Fibroblast of pulmonary artery (primary cell): ENCODE measurements at regions not wholly inside any gene's neighbourhood (a gene's known extent, or its start where the extent isn't known, plus 50 kb on each side); places are given as distances from the start of the nearest gene placed in this dataset.

ENCODE experiments used
- DNase-seq: peaks from one replicate; pipeline ENCODE4 v3.0.0-alpha.2; 2010; ENCODE audit warnings: low read depth
- H3K4me3 ChIP-seq: replicated peaks from 2 replicates; pipeline ENCODE4 v1.5.1; 2011; ENCODE audit warnings: low read depth, mild to moderate bottlenecking, control low read depth, low read length, moderate library complexity
- TF ChIP-seq, protein P1 (sequence below): IDR thresholded peaks from 2 replicates; pipeline ENCODE4 v1.5.1; 2011; ENCODE audit warnings: mild to moderate bottlenecking, control low read depth, low read length, inconsistent platforms; ENCODE audit errors: missing control alignments

- no peak for DNase-seq
- no peak overlapping the region for H3K4me3 ChIP-seq
- TF ChIP-seq, protein P1, sequence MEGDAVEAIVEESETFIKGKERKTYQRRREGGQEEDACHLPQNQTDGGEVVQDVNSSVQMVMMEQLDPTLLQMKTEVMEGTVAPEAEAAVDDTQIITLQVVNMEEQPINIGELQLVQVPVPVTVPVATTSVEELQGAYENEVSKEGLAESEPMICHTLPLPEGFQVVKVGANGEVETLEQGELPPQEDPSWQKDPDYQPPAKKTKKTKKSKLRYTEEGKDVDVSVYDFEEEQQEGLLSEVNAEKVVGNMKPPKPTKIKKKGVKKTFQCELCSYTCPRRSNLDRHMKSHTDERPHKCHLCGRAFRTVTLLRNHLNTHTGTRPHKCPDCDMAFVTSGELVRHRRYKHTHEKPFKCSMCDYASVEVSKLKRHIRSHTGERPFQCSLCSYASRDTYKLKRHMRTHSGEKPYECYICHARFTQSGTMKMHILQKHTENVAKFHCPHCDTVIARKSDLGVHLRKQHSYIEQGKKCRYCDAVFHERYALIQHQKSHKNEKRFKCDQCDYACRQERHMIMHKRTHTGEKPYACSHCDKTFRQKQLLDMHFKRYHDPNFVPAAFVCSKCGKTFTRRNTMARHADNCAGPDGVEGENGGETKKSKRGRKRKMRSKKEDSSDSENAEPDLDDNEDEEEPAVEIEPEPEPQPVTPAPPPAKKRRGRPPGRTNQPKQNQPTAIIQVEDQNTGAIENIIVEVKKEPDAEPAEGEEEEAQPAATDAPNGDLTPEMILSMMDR, result no peak
These were observed 491.4 kb downstream of the RASEF start for GRCh38 chr9:82571540-82571939.

GRCh38 chr9:82572146-82572545 lies 490.8 kb downstream of the RASEF start:
- no peak overlapping the region for H3K4me3 ChIP-seq
- DNase-seq, result no peak
- TF ChIP-seq, protein P1, result no peak

DNA sequence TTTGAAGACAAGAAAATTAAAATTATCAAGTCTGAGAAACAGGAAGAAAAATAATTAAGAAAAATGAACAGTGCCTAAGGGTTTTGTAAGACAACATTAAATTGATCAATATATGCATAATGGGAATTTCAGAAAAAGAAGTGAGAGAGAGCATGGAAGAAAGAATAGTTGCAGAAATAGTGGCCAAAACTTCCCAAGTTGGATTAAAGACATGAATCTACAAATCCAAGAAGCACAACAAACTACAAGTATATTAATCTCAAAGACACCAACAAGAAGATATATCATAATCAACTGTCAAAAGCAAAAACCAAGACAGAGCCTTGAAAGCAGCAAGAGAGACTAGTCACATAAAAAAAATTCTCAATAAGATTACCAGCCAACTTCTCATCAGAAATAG lies 488.0 kb downstream of the RASEF start:
- DNase-seq, result no peak
- no peak overlapping the region for H3K4me3 ChIP-seq
- TF ChIP-seq, protein P1, result no peak

DNA sequence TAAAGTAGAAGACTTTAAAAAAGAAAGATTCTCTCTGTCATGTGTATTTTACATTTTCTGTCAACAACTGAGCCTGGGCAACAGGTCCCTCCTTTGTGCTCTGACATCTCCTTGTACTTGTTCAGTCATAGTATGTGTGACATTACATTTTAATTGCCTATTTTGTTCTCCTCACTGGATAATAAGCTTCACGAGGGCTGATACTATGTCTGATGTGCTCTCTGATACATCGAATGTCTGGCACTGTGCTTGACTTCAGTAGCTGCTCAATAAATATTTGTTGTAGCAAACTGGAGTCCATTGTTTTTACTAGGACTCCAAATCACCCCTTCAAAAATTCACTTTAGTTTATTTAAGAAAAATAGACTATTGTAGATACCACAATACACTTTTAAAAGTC lies 482.0 kb downstream of the RASEF start:
- no peak overlapping the region for H3K4me3 ChIP-seq
- DNase-seq, result no peak
- TF ChIP-seq, protein P1, result no peak

DNA sequence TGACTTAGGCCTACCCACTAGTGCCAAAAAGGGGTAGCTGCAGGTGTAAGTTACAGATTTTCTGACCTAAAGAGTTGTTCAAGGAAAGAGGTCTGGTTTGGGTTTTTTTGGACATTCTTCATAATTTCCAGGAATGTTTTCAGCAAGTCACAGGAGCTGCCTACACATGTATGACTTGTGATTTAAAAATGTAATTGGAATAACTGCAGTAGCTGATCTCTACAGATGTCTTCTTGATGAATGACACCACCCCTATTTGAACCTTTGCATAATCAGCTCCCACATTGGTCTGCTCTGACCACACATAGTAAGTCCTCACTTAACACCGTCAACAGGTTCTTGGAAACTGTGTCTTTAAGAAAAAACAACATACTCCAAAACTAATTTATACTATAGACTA lies 481.4 kb downstream of the RASEF start:
- no peak overlapping the region for H3K4me3 ChIP-seq
- TF ChIP-seq, protein P1, result no peak
- no peak for DNase-seq

DNA sequence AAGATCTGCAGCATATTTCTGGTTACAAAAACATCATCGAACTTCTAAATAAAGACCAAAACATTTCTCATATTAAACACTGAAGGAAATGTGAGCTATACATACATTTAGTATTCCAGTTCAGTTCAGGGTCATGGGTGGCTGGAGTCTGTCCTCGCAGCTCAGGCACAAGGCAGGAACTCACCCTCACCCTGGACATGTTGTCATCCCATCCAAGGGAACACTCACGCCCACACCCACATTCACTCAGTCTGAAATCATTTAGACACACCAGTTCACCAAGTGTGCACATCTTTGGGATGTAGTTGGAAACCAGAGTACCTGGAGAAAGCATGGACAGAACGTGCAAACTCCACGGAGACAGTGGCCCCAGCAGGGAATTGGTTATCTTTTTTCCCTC lies 481.0 kb downstream of the RASEF start:
- H3K4me3 ChIP-seq, result no peak overlapping the region
- TF ChIP-seq, protein P1, result no peak

DNA sequence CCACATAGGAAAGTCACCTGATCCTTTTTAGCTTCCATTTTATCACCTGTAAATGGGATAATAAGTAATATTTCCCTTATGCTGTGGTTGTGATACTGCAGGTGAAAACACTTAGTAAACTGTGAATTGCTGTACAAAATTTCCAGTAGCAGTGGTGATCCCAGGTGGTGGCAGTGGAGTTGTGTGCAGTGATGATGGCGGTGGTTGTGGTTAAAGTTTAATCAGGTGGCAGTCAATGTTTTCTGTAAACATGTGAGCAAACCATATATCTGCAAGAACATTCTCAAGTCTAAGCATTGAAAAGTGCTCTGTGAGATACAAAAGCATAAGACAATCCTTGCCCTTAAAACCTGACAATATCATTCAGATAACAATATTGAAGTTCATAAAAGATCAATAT lies 480.2 kb downstream of the RASEF start:
- TF ChIP-seq, protein P1, result no peak
- no peak for DNase-seq
- no peak overlapping the region for H3K4me3 ChIP-seq

More for the DNA sequence above, 481.0 kb downstream of the RASEF start:
- DNase-seq, result no peak
